HG02678 (cell line): ENCODE measurements at regions not wholly inside any gene's neighbourhood (a gene's known extent, or its start where the extent isn't known, plus 50 kb on each side); places are given as distances from the start of the nearest gene placed in this dataset.
A peak's percentile ranks its signal among the peaks of the same experiment; 100 is the strongest.
"Not testable (repeated sequence)": the region's sequence is repeated elsewhere in the genome, so short reads cannot be mapped to it uniquely, and the experiment has no call there.

Experiments used
- ATAC-seq: cut with Tn5 transposase; IDR thresholded peaks from one replicate; pipeline ENCODE4 v1.9.1; 2021; ENCODE audit warnings: mild to moderate bottlenecking, moderate library complexity; ENCODE audit not compliant: unreplicated experiment

DNA sequence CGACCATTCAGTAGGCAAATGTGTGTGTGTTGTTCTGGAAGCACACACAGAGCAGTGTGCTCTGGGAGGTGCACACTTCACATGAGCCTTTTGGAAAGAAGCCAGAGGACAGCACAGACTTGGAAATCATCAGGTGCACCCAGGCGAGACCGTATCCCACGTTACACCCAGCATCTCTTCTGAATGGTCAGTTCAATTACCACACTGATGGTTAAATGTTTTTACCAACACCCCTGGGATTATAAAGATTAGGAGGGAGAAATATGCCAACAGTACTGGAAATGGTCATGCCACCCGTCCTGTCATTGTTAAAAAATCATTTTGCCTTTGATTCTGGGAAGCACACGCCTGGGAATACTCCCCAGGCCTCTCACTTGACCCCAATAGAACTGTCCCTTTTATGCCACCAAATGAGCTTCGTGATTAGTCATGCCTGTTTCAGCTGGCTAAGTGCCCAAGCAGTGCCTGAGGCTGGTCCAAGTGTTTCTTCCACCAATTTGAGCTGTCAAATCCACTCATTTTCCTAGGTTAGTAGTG, 183.7 kb downstream of the NRP2 start:
- no peak for ATAC-seq

DNA sequence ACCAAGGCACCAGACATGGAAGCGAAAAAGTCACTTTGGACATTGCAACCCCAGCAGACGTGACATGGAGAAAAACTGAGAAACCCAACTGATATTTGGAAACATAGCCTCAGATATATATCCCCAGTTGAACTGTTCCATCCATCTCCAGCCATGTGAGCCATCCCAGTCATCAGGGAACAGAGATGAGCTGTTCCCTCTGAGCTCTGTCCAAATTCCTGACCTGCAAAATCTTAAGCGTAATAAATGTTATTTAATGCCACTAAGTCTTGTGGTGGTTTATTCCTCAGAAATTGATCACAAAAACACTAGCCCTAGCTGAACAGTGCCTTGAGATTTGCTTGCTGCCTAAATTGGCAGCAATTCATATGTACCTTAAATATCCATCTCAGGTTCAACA, 182.8 kb downstream of the NRP2 start:
- ATAC-seq: no peak

DNA sequence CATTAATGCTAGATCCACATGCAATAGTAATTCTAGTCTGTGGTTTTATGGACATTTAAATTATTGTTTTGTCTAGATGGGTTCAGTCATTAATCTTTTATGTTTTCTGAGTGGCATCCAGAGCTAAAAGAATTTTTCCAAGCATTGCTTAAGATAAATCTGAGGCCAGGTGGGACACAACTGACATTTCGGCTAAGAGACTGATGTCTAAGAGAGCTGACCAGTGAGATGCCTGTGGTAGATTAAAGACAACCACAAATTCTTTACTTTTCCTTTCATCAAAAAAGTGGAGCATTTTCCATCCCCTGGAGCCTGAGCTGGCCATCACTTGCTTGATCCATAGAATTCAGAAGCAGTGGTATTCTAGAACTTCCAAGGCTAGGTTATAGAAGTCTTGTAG, 182.2 kb downstream of the NRP2 start:
- ATAC-seq: no peak

DNA sequence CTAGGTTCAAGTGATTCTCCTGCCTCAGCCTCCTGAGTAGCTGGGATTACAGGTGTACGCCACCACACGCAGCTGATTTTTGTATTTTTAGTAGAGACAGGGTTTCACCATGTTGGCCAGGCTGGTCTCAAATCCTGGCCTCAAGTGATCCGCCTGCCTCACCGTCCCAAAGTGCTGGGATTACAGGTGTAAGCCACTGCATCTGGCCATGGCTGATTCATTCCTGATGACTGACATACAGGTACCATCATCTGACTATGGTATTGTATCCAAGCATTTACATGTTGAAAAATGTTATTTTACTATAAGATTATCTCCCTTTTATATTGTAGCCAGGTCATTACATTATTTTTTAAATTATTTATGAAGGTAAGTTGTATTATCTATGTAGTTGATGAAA, 180.5 kb downstream of the NRP2 start:
- ATAC-seq: not testable (repeated sequence)

DNA sequence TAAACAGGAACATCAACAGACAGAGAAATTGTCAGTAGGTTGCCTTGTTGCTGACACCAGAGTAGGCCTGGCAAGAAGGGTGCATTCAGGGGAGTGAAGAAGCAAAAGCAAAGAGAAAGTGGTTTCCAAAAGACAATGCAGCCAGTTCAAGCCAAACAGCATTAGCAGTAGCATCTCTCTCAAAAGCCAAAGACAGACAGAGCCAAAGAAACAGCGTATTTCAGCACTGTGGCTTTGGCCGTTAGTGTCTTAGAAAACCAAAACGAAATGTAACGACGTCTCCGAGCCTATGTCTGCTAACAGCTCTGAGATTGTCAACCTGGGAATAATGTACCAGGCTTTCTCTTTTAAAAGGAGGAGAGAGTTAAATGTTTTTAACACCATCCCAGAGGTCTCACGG, 178.6 kb downstream of the NRP2 start:
- ATAC-seq: no peak

DNA sequence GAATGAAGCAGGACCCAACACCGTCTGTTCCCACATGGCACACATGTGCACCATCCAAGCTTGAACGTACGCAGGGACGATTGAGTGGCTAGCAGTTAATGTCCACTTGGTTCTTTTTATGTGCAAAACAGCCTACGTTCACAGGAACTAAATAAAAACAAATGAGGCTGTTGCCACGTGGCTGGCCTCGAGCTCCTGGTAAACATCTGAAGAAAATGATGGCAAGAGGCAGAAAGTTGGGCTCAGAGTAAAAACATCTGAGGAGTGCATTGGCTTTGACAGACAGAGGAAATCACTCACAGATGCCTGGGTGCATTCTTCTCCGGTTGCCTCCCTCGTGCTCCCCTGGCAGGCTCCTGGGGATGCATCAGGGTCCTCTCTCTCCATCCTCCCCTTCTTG, 177.9 kb downstream of the NRP2 start:
- ATAC-seq: no peak

DNA sequence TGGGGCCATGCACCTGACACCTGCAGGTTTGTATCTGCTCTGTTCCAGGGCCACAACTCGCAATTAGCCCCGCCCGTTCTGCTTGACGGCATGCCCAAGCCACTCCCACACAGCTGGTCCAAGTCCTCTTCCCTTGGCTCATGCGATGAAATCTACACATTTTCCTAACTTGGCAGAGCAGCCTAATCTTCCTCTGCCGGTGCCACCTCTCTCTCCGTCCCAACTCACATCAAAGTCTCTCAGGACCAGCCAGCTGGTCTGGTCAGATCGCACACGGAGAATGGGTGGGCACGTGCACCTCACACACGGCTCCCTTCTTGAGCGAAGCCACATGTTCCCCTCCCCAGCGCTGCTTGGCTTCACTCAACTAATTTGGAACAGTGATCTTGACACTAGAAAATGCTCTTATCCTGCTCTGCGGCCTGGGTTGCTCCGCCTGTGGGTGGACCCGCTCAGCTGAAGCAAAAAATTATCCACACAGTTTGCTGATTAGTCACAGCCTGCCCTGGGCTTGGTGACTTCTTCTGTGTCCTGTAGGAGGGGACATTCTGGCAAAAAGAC, 176.7 kb downstream of the NRP2 start:
- ATAC-seq: peak; percentile 77

DNA sequence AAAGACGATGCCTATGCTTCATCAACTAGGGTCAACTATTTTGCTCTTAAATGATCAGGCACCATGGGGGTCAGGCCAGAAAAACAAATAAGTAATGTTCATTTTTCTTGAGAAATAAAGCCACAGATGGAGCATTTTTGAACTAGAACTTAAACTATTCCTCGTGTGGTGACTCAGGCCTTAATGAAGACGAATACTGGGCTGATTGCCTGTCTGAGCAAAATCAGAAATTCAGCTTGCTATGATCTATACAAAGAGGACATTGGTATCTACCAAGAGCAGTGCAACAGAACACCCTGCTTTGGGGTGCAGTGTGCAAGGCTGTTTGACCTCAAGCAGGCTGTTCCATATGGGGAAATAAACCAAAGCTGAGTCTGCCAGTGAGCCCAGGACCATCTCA, 176.0 kb downstream of the NRP2 start:
- no peak for ATAC-seq

DNA sequence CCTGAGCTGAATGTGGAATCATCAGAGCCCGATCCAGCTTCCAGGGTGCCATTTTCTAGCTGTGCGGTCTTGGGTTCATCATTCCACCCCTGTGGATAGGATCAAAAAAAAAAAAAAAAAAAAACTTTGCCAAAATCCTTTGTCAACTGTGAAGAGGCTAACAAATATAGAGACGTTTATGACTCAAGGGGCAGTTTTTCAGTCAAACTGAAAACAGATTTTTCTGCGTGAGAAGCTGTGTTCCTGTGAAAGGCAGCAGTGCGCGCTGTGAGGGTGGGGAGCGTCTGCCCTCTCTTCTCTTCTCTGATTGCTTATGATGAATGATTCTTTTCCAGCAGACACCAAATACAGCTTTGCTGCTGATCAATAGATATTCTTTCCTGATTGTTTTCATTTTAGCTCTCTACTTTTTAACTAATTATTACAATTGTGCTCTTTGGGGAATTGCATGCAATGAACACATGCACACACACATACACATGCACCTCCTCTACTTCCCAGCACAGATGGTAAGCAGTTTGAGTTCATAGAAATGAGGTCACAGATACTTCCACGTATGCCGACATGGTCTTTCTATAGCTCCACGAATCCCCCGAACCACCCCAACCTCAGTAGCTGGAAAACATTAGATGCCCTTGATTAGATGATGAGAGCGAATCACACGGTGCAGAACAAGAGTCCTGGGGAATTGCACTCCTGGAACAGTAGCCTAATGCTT, 175.4 kb downstream of the NRP2 start:
- peak; percentile 47 for ATAC-seq

DNA sequence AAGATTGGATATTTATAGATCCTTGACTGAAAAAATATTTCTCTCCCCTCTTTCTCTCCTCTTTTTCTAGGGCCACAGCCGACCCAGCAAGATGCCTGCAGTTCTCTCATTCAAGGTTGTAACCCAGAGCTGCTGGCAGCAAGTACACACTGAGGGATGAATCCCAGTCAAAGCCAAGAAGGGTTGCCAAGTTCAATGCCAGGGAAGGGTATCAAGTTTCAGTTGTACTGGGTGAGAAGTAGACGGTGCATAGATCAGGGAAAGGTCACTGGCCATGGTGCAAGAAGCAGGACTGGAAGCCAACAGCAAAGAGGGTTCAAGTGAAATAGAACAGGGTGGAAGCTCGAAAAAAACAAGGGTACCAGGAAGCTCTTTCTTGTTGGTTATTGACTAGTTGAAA, 170.2 kb downstream of the NRP2 start:
- ATAC-seq: no peak

DNA sequence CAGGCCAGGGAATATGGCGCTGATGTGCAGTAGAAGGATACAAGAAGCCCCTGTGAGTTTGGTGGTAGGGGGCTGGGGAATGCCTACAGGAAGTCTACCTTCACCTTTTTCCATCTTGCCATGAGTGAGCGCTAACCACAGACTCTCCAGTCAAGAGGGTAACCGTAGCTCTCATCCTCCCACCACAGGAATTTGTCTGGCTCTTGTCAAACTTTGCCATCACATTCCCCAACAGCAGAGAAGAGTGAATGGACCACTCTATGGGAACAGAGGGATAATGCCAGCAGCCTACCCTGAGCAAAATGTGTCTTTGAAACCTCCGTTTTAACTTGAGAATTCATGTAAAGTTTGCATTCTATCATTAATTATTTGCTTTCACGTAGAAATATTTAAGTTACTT, 168.3 kb downstream of the NRP2 start:
- no peak for ATAC-seq

DNA sequence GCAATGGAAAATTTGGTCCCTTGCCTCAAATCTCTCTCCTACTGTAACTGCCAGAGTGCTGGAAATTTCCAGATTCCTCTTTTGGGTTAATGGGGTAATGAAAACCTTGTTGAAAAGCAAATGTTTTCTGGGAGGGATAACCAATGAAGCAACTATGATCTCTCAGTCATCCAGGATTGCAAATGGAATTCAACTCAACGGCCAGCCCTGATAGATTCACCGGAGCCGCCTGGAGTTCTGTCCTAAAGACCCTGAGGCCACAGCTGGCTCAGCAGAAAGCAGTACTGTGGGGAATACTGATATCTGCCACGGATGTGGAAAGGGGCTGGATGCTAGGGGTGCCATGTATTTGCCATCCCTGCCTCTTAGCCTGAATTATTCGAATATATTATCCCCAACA, 167.8 kb downstream of the NRP2 start:
- no peak for ATAC-seq

DNA sequence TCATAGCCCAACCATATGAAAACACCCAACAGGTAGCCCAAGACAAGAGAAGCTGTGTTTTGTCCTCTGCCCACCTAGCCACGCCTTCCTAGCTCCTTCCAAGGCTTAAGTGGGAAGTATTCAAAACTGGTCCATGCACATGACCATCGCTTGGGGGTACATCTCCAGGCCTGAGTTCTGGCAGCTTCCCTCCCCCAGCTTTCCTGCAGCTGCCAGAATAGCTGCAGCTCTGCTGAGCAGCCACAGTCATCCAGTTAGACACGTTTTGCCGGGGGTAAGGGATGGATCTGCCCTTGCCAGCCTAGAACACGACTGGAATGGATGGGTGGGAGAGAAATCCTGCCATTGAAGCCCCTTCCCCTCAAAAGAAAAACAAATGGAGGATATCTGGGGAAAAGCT, 166.8 kb downstream of the NRP2 start:
- no peak for ATAC-seq

DNA sequence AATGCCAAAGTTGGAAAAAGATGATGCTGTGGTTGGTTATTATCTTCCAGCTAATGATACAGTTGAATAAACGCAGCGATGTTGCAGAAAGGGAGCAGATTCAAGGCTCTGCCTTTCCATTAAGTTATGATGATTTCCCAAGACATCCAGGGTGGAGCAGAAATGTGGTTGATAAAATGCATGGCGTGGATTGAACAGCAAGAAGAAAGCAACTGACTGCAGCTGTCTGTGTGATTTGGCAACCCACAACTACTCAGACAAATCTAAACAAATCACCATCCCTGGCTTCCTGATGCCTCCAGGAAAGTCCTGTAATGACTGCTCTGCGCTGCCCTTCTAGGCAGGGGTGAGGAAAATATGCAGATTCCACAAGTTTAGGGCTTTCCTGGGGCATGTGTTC, 166.3 kb downstream of the NRP2 start:
- no peak for ATAC-seq
